Kidney epithelial cell (primary cell): ENCODE measurements at regions not wholly inside any gene's neighbourhood (a gene's known extent, or its start where the extent isn't known, plus 50 kb on each side); places are given as distances from the start of the nearest gene placed in this dataset.

Experiments
- DNase-seq: peaks from one replicate; pipeline ENCODE4 v3.0.0-alpha.2; 2010; ENCODE audit warnings: low read depth
- H3K27me3 ChIP-seq: 2 replicates; pipeline ENCODE4 v1.6.0; 2011; ENCODE audit warnings: low read length; ENCODE audit not compliant: control insufficient read depth, insufficient read depth
- H3K36me3 ChIP-seq: 2 replicates; pipeline ENCODE4 v1.5.1; 2011; ENCODE audit warnings: low read length; ENCODE audit not compliant: control insufficient read depth, insufficient read depth
- H3K4me3 ChIP-seq: 2 replicates; pipeline ENCODE4 v1.5.1; 2011; ENCODE audit warnings: low read depth, mild to moderate bottlenecking, control low read depth, low read length
- TF ChIP-seq, protein P1 (sequence below): IDR thresholded peaks from 2 replicates; pipeline ENCODE4 v1.5.1; 2011; ENCODE audit warnings: mild to moderate bottlenecking, moderate library complexity, low read length, control low read depth, inconsistent platforms; ENCODE audit not compliant: insufficient read depth, poor library complexity, severe bottlenecking

DNA sequence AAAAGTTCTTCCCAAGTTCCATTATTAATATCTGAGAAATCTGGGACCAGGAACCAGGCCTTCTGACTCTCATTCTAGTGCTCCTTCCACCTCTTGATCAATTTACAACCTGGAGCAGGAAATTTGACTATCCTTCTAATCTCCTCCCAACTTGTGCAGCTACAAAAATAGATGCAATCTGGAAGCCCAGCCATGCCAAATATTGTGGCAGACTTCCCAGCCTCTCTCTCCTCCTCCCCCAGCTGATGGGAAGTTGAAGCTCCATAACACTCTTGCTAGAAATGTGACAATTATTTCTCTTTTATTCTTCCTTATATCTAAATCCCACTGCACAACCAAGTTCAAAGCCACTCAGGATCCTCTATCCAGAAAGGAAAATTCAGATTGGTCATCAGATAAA lies 252.1 kb downstream of the SEC61B start:
- TF ChIP-seq, protein P1, sequence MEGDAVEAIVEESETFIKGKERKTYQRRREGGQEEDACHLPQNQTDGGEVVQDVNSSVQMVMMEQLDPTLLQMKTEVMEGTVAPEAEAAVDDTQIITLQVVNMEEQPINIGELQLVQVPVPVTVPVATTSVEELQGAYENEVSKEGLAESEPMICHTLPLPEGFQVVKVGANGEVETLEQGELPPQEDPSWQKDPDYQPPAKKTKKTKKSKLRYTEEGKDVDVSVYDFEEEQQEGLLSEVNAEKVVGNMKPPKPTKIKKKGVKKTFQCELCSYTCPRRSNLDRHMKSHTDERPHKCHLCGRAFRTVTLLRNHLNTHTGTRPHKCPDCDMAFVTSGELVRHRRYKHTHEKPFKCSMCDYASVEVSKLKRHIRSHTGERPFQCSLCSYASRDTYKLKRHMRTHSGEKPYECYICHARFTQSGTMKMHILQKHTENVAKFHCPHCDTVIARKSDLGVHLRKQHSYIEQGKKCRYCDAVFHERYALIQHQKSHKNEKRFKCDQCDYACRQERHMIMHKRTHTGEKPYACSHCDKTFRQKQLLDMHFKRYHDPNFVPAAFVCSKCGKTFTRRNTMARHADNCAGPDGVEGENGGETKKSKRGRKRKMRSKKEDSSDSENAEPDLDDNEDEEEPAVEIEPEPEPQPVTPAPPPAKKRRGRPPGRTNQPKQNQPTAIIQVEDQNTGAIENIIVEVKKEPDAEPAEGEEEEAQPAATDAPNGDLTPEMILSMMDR: no peak
- no peak overlapping the region for H3K4me3 ChIP-seq
- no peak for DNase-seq
- no peaks in the 10 kb centered on the region for H3K27me3 ChIP-seq
- no peaks in the 10 kb centered on the region for H3K36me3 ChIP-seq

DNA sequence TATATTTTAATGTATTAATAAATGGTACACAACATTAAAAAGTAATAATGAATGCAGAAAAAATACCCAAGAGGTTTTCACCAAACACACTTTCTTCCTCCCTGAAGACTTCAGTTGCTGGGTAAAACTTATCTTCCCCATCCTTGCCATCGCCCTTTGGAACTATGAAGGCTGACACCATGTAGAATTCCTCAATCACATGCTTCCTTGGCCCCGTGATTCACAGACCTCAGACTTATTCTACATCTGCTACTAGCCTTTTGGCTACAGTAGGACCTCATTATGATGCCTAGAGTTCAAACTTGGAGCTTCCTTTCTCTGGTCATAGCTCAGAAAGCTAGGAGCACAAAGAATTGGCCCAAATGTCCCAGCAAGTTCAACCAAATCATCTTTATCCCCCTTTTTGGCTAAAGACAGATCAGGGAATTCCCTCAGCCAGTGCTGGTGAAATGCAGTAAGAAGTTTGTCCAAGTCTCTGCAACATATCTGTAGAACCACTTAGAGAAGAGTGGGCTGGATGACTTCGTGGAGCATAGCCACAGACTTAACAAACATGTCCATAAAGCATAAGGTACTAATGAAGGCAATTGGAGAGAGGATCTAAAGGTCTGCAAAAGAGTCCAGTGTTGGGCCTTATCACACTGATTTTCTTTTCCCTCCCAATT lies 253.5 kb downstream of the SEC61B start:
- H3K4me3 ChIP-seq: no peak overlapping the region
- H3K27me3 ChIP-seq: no peaks in the 10 kb centered on the region
- H3K36me3 ChIP-seq: no peaks in the 10 kb centered on the region
- no peak for DNase-seq
- TF ChIP-seq, protein P1: no peak

DNA sequence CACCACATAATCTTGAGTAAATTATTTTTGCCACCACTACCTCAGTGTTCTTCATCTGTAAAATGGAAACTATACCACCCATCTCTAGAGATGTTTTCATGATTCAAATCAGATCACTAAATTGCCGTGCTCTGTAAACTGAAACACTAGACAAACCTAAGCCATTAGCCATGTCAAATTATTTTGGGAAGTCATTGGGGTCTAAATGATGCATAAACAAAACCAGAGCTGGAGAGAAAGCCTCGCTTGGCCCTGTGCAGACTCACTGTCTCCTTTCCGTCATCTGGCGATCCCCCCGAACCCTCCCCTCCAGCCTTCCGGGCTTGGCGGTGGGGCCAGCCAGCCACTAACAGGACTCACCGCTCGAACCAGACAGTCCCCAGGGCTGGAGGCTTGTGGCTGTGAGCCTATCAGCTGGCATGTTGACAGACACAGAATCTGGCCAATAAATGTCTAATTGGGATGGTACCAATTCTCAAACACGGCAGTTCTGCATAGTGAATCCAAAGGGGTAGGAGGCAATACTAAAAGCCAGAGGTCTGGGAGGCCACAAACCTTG lies 256.5 kb downstream of the SEC61B start:
- TF ChIP-seq, protein P1: no peak
- no peaks in the 10 kb centered on the region for H3K27me3 ChIP-seq

DNA sequence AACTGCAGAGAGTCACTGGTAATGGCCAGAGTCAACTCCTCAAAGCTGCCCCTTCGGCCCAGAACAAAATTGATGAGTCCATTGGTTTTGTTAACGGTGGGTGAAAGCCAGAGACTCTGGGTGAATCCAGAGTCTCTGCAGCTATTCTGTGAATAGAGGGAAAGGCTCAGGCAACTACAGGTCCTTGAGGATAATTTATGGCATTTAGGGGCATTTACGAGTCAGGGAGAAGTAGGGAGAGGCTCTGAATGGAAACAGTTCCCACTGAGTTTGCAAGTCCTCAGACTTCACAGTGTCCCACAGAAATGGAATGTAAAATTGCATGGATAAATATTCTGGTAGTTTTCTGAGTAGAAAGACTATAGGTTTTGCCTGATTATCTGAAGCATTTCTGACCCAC lies 257.8 kb downstream of the SEC61B start:
- DNase-seq: no peak
- TF ChIP-seq, protein P1: no peak
- Histone ChIP-seq H3K36me3 (no peaks in the 10 kb centered on the region), H3K4me3 (no peak overlapping the region), H3K27me3 (no peaks in the 10 kb centered on the region)

More for the DNA sequence above, 256.5 kb downstream of the SEC61B start:
- H3K4me3 ChIP-seq: no peak overlapping the region
- DNase-seq: no peak
- H3K36me3 ChIP-seq: no peaks in the 10 kb centered on the region

DNA sequence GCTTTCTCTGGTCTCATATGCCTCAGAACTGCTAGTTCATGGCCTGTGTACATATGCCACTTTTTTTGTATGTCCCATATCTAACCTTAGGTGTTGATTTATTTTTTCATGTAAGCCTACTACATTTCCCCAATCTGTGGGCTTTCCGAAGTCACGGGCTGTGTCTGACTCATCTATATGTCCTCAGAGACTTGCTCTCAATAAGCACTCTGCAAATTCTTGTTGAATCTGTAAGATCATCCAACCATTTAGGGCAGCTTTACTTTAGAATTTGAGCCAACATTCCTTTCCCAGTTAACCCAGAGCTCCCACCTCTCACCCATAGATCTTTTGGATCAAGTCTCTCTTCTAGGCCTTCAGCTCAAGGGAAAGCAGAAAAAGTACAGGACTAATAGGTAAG lies 263.4 kb downstream of the SEC61B start:
- TF ChIP-seq, protein P1: no peak
- Histone ChIP-seq H3K36me3 (no peaks in the 10 kb centered on the region), H3K27me3 (no peaks in the 10 kb centered on the region), H3K4me3 (no peak overlapping the region)
- DNase-seq: no peak

DNA sequence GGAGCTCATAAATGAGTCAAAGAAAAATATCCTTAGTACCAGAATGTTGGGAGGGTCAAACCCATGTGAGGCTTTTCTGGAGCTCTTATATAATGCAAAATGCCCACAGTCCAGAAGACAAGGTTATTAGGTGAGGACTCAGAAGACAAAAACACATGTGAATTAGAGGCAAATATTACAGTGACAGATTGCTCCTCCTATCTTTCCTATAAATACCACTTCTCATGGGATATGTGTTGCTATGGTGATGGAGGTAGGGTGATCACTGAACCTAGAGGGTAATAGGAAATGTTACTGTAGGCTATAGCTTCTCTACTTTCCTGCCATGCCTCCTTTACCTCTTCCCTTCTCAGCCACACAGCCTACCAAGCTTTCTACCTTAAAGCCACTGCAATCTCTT lies 264.6 kb downstream of the SEC61B start:
- Histone ChIP-seq H3K36me3 (no peaks in the 10 kb centered on the region), H3K4me3 (no peak overlapping the region), H3K27me3 (no peaks in the 10 kb centered on the region)
- DNase-seq: no peak
- TF ChIP-seq, protein P1: no peak
